ENCODE measurements at regions not wholly inside any gene's neighbourhood (a gene's known extent, or its start where the extent isn't known, plus 50 kb on each side); places are given as distances from the start of the nearest gene placed in this dataset.

- TF ChIP-seq CTCF (optimal IDR thresholded peaks at IDR 0.05 in 1 of 3, IDR thresholded peaks at IDR 0.05 in 1 of 3, conservative IDR thresholded peaks at IDR 0.05 in 1 of 3; ENCODE audit: extremely low read depth in 1 of 3, insufficient read depth in 2 of 3, low read length in 3 of 3) = no peak
- TF ChIP-seq EZH2 (IDR thresholded peaks at IDR 0.05; ENCODE audit: low read length) = no peak
Observed at GRCh38 chr17:79248843-79249493, 174.3 kb downstream of the ENGASE start.

Data from keratinocyte (primary cell).